ENCODE measurements at regions not wholly inside any gene's neighbourhood (a gene's known extent, or its start where the extent isn't known, plus 50 kb on each side); places are given as distances from the start of the nearest gene placed in this dataset.
"Not testable (repeated sequence)": the region's sequence is repeated elsewhere in the genome, so short reads cannot be mapped to it uniquely, and the experiment has no call there.

GRCh38 chr19:20472854-20473253, 92.7 kb downstream of the ZNF737 start:
- TF ChIP-seq E2F6 (IDR thresholded peaks at IDR 0.05; ENCODE audit: borderline replicate concordance, low read depth) (no peak), KDM5A (IDR thresholded peaks at IDR 0.05) (no peak), HOXB5 (CRISPR knock-in tag; IDR thresholded peaks at IDR 0.05) (no peak), CHD4 (IDR thresholded peaks at IDR 0.05; ENCODE audit: borderline replicate concordance) (no peak), SREBF2 (IDR thresholded peaks at IDR 0.05) (no peak), MAZ (IDR thresholded peaks at IDR 0.05; ENCODE audit: borderline replicate concordance, low read depth, low read length) (no peak)
- ATAC-seq (no peak), FAIRE-seq (no peak)

GRCh38 chr19:20471431-20471830, 94.2 kb downstream of the ZNF737 start:
- FAIRE-seq (no peak), DNase-seq (ENCODE audit: low read depth in 1 of 2, low spot score in 1 of 2) (no peak), ATAC-seq (no peak)
- CTCF ChIA-PET = no interaction called here
- Histone ChIP-seq H3K27ac (no peak overlapping the region), H3K4me3 (no peak overlapping the region), H3K4me2 (no peak overlapping the region), H3K4me1 (peaks cover 22% of the 10 kb centered on the region), H3K9me3 (no peaks in the 10 kb centered on the region; the same call in 2 of the 3 replicates)
- TF ChIP-seq ZNF302 (CRISPR knock-in tag; IDR thresholded peaks at IDR 0.05) = no peak
- TF ChIP-seq PBX3 (IDR thresholded peaks at IDR 0.05) = no peak
- POLR2A ChIA-PET = no interaction called here
- WGBS (ENCODE audit: missing lambda C conversion rate) = 40% methylated on average over 4 of the region's 4 CpGs

More at GRCh38 chr19:20472854-20473253, 92.7 kb downstream of the ZNF737 start:
- no peaks in the 10 kb centered on the region; the same call in 2 of the 3 replicates for H3K9me3 ChIP-seq
- peaks cover 16% of the 10 kb centered on the region; the same call in 1 of the 3 replicates for H3K4me1 ChIP-seq
- ChIA-PET CTCF (no interaction called here), POLR2A (no interaction called here)
- no peak overlapping the region for H3K4me2 ChIP-seq
- no peak overlapping the region for H3K4me3 ChIP-seq
- 80% methylated on average over 13 of the region's 13 CpGs for WGBS (ENCODE audit: missing lambda C conversion rate)
- no peak for DNase-seq (ENCODE audit: low read depth in 1 of 2, low spot score in 1 of 2)
- no peak overlapping the region for H3K27ac ChIP-seq

- FAIRE-seq (no peak), DNase-seq (ENCODE audit: low read depth in 1 of 2, low spot score in 1 of 2) (no peak), ATAC-seq (no peak)
- CTCF ChIA-PET = interaction anchor here (0.6 kb wide), 1 partner anchor 772 kb away, joined by 3 read pairs; no protein-coding TSS in a partner anchor
- POLR2A ChIA-PET = no interaction called here
- Histone ChIP-seq H3K27ac (0 out of 6 replicates have a peak overlapping the region, but pooled peaks of 1 of the 2 experiments have one; percentile 36), H3K4me3 (no peak overlapping the region), H3K9me3 (no peaks in the 10 kb centered on the region; the same call in 2 of the 3 replicates), H3K4me2 (no peak overlapping the region), H3K4me1 (peaks cover 28% of the 10 kb centered on the region)
- TF ChIP-seq PHF8 (IDR thresholded peaks at IDR 0.05; ENCODE audit: borderline replicate concordance, low read depth) (no peak), JUNB (IDR thresholded peaks at IDR 0.05) (no peak), SMC3 (IDR thresholded peaks at IDR 0.05) (no peak), PBX3 (IDR thresholded peaks at IDR 0.05) (no peak), ZSCAN20 (CRISPR knock-in tag; IDR thresholded peaks at IDR 0.05) (no peak), HOXB13 (CRISPR knock-in tag; IDR thresholded peaks at IDR 0.05; ENCODE audit: low read depth) (no peak), HES2 (IDR thresholded peaks at IDR 0.05) (no peak)
- WGBS (ENCODE audit: missing lambda C conversion rate) = 47% methylated on average over 4 of the region's 4 CpGs
These were observed 95.0 kb downstream of the ZNF737 start for GRCh38 chr19:20470345-20471135.

GRCh38 chr19:20466638-20466990, 99.0 kb downstream of the ZNF737 start:
- FAIRE-seq, H3K4me3 ChIP-seq, H3K9me3 ChIP-seq, CTCF ChIA-PET, ATAC-seq, POLR2A ChIA-PET: not testable (repeated sequence)
- Histone ChIP-seq H3K27ac (peak overlapping the region; percentile 70 to 71), H3K4me1 (peaks cover 35% of the 10 kb centered on the region), H3K4me2 (peak overlapping the region; percentile 50)
- peak in 1 of 2 experiments; percentile 55 for DNase-seq (ENCODE audit: low read depth in 1 of 2, low spot score in 1 of 2)
